Stomach smooth muscle (tissue), 2 donors: ENCODE measurements at regions not wholly inside any gene's neighbourhood (a gene's known extent, or its start where the extent isn't known, plus 50 kb on each side); places are given as distances from the start of the nearest gene placed in this dataset.

Experiments
- H3K27ac ChIP-seq: one replicate; pipeline ENCODE4 v1.7.0; 2013; ENCODE audit warnings: mild to moderate bottlenecking, low read length, inconsistent platforms
- H3K27me3 ChIP-seq, 2 donors: one replicate each; pipeline ENCODE4 v1.7.0; 2013; ENCODE audit warnings: low read length in 2 of 2; ENCODE audit not compliant: insufficient read depth in 2 of 2, control insufficient read depth in 1 of 2
- H3K36me3 ChIP-seq, 2 donors: one replicate each; pipeline ENCODE4 v1.7.0; 2013; ENCODE audit warnings: low read length in 2 of 2; ENCODE audit not compliant: control insufficient read depth in 2 of 2, insufficient read depth in 2 of 2
- H3K4me1 ChIP-seq: one replicate; pipeline ENCODE4 v1.7.0; 2013; ENCODE audit warnings: low read length; ENCODE audit not compliant: control insufficient read depth, insufficient read depth
- H3K4me3 ChIP-seq, 2 donors: one replicate each; pipeline ENCODE4 v1.7.0; 2013; ENCODE audit warnings: low read length in 2 of 2
- H3K9ac ChIP-seq, 2 donors: one replicate each; pipeline ENCODE4 v1.7.0; 2013; ENCODE audit warnings: low read length in 2 of 2, mild to moderate bottlenecking in 1 of 2
- H3K9me3 ChIP-seq, 2 donors: one replicate each; pipeline ENCODE4 v1.7.0; 2013; ENCODE audit warnings: low read length in 2 of 2; ENCODE audit not compliant: control insufficient read depth in 2 of 2
- donor health status: healthy.
- donor health status: Pancreatic carcinoma.

GRCh38 chr6:141437685-141438084 is 695.0 kb upstream of the GJE1 start:
- Histone ChIP-seq H3K9me3 (no peaks in the 10 kb centered on the region), H3K27ac (no peak overlapping the region), H3K36me3 (no peaks in the 10 kb centered on the region), H3K9ac (no peak overlapping the region), H3K4me1 (no peaks in the 10 kb centered on the region), H3K4me3 (no peak overlapping the region), H3K27me3 (no peaks in the 10 kb centered on the region)

DNA sequence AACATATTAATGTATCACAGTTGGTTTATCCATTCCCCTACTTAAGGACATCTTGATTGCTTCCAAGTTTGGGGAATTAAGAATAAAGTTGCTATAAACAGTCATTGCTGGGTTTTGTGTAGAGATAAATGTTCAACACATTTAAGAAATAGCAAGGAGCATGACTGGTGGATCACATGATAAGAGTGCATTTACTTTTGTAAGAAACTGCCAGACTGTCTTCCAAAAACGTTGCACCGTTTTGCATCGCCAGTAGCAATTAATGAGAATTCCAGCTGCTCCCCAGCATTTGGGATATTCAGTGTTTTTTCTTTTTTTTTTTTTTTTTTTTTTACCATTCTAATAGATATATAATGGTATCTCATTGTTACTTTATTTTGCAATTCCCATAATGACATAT is 695.7 kb upstream of the GJE1 start:
- Histone ChIP-seq H3K4me1 (no peaks in the 10 kb centered on the region), H3K36me3 (no peaks in the 10 kb centered on the region)

GRCh38 chr6:141426400-141426980 is 706.2 kb upstream of the GJE1 start:
- Histone ChIP-seq H3K9me3 (no peaks in the 10 kb centered on the region), H3K4me3 (no peak overlapping the region), H3K36me3 (no peaks in the 10 kb centered on the region), H3K27me3 (no peaks in the 10 kb centered on the region), H3K27ac (no peak overlapping the region), H3K4me1 (no peaks in the 10 kb centered on the region), H3K9ac (no peak overlapping the region)

More for the DNA sequence above, 695.7 kb upstream of the GJE1 start:
- no peaks in the 10 kb centered on the region for H3K27me3 ChIP-seq
- no peak overlapping the region for H3K9ac ChIP-seq
- H3K4me3 ChIP-seq, result no peak overlapping the region
- no peaks in the 10 kb centered on the region for H3K9me3 ChIP-seq
- no peak overlapping the region for H3K27ac ChIP-seq

DNA sequence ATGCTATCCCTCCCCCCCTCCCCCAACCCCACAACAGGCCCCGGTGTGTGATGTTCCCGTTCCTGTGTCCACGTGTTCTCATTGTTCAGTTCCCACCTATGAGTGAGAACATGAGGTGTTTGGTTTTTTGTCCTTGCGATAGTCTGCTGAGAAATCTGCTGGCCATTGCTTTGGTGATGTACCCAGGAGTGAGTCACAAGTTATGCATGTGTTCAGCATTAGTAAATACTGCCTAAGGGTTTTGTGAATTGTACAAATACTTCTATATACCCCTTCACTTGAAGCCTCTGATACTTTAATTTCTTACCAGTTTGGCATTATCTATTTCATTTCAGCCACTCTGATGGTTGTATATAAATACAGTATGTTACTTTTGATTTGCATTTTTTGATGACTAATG is 711.3 kb upstream of the GJE1 start:
- Histone ChIP-seq H3K4me3 (no peak overlapping the region), H3K9ac (no peak overlapping the region), H3K4me1 (no peaks in the 10 kb centered on the region), H3K27me3 (no peaks in the 10 kb centered on the region), H3K27ac (no peak overlapping the region), H3K36me3 (no peaks in the 10 kb centered on the region), H3K9me3 (no peaks in the 10 kb centered on the region)

- H3K9ac ChIP-seq, result no peak overlapping the region
- H3K27me3 ChIP-seq, result no peaks in the 10 kb centered on the region
- no peaks in the 10 kb centered on the region for H3K4me1 ChIP-seq
Observed at GRCh38 chr6:141418076-141418475, 714.6 kb upstream of the GJE1 start.

DNA sequence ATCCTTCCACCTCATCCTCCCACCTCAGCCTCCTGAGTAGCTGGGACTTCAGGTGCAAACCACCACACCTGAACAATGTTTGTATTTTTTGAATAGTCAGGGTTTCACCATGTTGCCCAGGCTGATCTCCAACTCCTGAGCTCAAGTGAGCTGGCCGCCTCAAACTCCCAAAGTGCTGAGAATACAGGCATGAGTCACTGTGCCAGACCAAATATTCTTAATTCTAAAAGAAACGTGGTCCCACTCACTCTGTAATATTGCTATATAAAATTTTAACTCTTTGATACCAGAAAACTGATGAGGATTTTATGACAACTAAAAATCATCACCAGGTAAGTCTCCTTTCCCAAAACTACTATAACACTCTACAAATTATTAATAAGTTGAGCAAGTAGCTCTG is 716.8 kb upstream of the GJE1 start:
- no peaks in the 10 kb centered on the region for H3K36me3 ChIP-seq
- H3K4me3 ChIP-seq, result no peak overlapping the region
- H3K27me3 ChIP-seq, result no peaks in the 10 kb centered on the region
- no peaks in the 10 kb centered on the region for H3K9me3 ChIP-seq
- H3K27ac ChIP-seq, result no peak overlapping the region
- H3K9ac ChIP-seq, result no peak overlapping the region
- H3K4me1 ChIP-seq, result no peaks in the 10 kb centered on the region

More at GRCh38 chr6:141418076-141418475, 714.6 kb upstream of the GJE1 start:
- Histone ChIP-seq H3K36me3 (no peaks in the 10 kb centered on the region), H3K4me3 (no peak overlapping the region), H3K27ac (no peak overlapping the region), H3K9me3 (no peaks in the 10 kb centered on the region)

DNA sequence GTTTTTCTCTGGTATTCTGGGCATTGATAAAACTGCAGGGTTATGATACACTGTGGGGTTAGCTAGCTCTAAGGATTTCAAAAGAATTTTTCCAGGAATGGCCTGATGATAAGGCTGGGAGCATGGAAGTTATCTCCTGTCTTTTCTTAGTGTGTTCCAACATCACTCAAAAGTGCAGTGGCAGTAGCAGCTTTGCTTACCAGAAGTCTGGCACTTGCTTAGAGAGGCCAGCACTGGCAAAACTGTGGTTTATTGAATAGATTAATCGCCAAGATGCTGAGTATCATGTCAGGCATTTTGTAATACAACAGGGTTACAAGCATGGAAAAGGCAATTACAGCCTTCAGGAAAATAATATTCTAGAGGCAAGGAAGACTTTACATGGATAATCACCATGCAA is 719.5 kb upstream of the GJE1 start:
- Histone ChIP-seq H3K9me3 (peaks cover 0 to 8% of the 10 kb centered on the region in 2 donors), H3K36me3 (no peaks in the 10 kb centered on the region)

DNA sequence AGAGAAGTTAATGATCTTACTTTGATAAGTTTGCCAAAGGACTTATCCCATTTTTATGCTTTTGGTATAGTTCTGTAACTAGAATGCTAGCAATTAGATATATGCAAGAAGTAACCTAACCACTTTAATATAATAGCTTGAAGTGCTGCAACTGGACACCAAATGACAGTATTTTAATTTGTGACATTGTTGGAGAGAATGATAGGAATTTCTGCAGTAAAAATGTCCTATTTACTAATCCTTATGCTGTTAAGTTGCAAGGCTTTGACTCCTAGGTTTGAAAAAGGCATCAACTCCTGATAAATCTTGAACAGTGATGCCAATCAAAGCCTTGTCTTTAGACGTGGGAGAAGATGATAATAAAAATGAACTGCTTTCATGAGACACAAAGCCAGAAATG is 726.0 kb upstream of the GJE1 start:
- H3K4me1 ChIP-seq, result no peaks in the 10 kb centered on the region
- peaks cover 0 to 11% of the 10 kb centered on the region in 2 donors for H3K9me3 ChIP-seq
- no peak overlapping the region for H3K4me3 ChIP-seq
- no peaks in the 10 kb centered on the region for H3K36me3 ChIP-seq
- H3K9ac ChIP-seq, result no peak overlapping the region
- no peak overlapping the region for H3K27ac ChIP-seq
- no peaks in the 10 kb centered on the region for H3K27me3 ChIP-seq

More for the DNA sequence above, 719.5 kb upstream of the GJE1 start:
- no peak overlapping the region for H3K27ac ChIP-seq
- H3K27me3 ChIP-seq, result no peaks in the 10 kb centered on the region
- no peak overlapping the region for H3K9ac ChIP-seq
- H3K4me3 ChIP-seq, result no peak overlapping the region
- no peaks in the 10 kb centered on the region for H3K4me1 ChIP-seq

DNA sequence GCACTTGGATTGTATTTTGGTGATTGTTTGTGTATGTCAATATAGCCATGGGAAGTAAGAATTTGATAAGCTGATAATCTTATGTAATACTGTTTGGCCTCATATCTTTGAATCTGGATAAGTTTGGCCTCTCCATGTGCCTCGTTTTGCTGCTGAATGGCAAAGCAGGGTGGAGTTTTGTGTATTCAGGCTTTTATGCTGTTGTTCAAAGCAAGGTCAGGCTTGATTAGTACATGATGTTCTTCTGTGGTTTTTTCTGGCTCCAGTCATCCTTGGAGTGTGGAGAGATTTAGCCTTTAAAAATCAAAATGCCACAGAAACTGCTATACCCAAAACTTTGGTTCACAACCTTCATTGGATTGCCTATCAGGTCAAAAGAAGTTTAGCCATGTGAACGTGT is 728.9 kb upstream of the GJE1 start:
- no peak overlapping the region for H3K27ac ChIP-seq
- H3K36me3 ChIP-seq, result no peaks in the 10 kb centered on the region
- H3K27me3 ChIP-seq, result no peaks in the 10 kb centered on the region
- H3K9me3 ChIP-seq, result peaks cover 0 to 6% of the 10 kb centered on the region in 2 donors
- H3K4me3 ChIP-seq, result no peak overlapping the region
- no peak overlapping the region for H3K9ac ChIP-seq
- H3K4me1 ChIP-seq, result no peaks in the 10 kb centered on the region

GRCh38 chr6:141403103-141403502 is 729.6 kb upstream of the GJE1 start:
- H3K27ac ChIP-seq, result no peak overlapping the region

GRCh38 chr6:141402489-141402888 is 730.2 kb upstream of the GJE1 start:
- no peak overlapping the region for H3K4me3 ChIP-seq

More at GRCh38 chr6:141403103-141403502, 729.6 kb upstream of the GJE1 start:
- H3K4me1 ChIP-seq, result no peaks in the 10 kb centered on the region
- H3K9ac ChIP-seq, result no peak overlapping the region
- H3K9me3 ChIP-seq, result peaks cover 0 to 3% of the 10 kb centered on the region in 2 donors
- H3K27me3 ChIP-seq, result no peaks in the 10 kb centered on the region
- no peak overlapping the region for H3K4me3 ChIP-seq
- no peaks in the 10 kb centered on the region for H3K36me3 ChIP-seq

More at GRCh38 chr6:141402489-141402888, 730.2 kb upstream of the GJE1 start:
- Histone ChIP-seq H3K9ac (no peak overlapping the region), H3K36me3 (no peaks in the 10 kb centered on the region), H3K27me3 (no peaks in the 10 kb centered on the region), H3K4me1 (no peaks in the 10 kb centered on the region), H3K9me3 (no peaks in the 10 kb centered on the region), H3K27ac (no peak overlapping the region)
